Tibial artery (tissue), 4 donors: ENCODE measurements at regions not wholly inside any gene's neighbourhood (a gene's known extent, or its start where the extent isn't known, plus 50 kb on each side); places are given as distances from the start of the nearest gene placed in this dataset.

Source experiments
- DNase-seq, 2 donors: peaks; one replicate each; pipeline ENCODE4 v3.0.0-alpha.2; 2019
- H3K27ac ChIP-seq, 2 donors: fragments of 200-600 bp; sonication (generic) in 1 of 2; 1 replicate in 1 of 2; 2 replicates in 1 of 2; pipeline ENCODE4 v1.5.1; 2018 to 2019; ENCODE audit warnings: mild to moderate bottlenecking in 1 of 2
- H3K27me3 ChIP-seq, 2 donors: fragments of 200-600 bp; sonication (generic) in 1 of 2; one replicate each; pipeline versions ENCODE4 v1.5.1 to v1.6.0; 2016 to 2019
- H3K36me3 ChIP-seq, 3 donors: fragments of 200-600 bp; sonication (generic) in 2 of 3; one replicate each; pipeline ENCODE4 v1.5.1; 2016 to 2019; ENCODE audit warnings: mild to moderate bottlenecking in 2 of 3
- H3K4me1 ChIP-seq, 4 donors: fragments of 200-600 bp; sonication (generic) in 2 of 4; 1 replicate in 3 of 4; 2 replicates in 1 of 4; pipeline ENCODE4 v1.5.1; 2016 to 2019
- H3K4me3 ChIP-seq, 2 donors: fragments of 200-600 bp; sonication (generic) in 1 of 2; 1 replicate in 1 of 2; 2 replicates in 1 of 2; pipeline ENCODE4 v1.5.1; 2018 to 2019; ENCODE audit warnings: mild to moderate bottlenecking in 2 of 2
- H3K9me3 ChIP-seq, 3 donors: fragments of 200-600 bp; sonication (generic) in 1 of 3; one replicate each; pipeline ENCODE4 v1.5.1; 2016 to 2019
- CTCF ChIP-seq, 2 experiments: fragments of 200-600 bp in 1 of 2; fragments of 450-650 bp in 1 of 2; IDR thresholded peaks; one replicate each; pipeline ENCODE4 v1.5.1; 2017 to 2019; ENCODE audit warnings: antibody characterized with exemption in 2 of 2, mild to moderate bottlenecking in 1 of 2, moderate library complexity in 1 of 2
- intact Hi-C: fragments of 100-400 bp; cut with DNase I; formaldehyde crosslinking; loops from one replicate; pipeline ENCODE4 v1.15.0; 2023; ENCODE audit warnings: low total_unique reads

GRCh38 chr20:56829788-56830385 is 200.8 kb downstream of the TFAP2C start:
- no peaks in the 10 kb centered on the region for H3K9me3 ChIP-seq
- peaks cover 0 to 20% of the 10 kb centered on the region in 2 donors for H3K27me3 ChIP-seq
- no peak for DNase-seq
- no peak overlapping the region for H3K27ac ChIP-seq
- H3K4me1 ChIP-seq: no peaks in the 10 kb centered on the region
- no peaks in the 10 kb centered on the region for H3K36me3 ChIP-seq
- H3K4me3 ChIP-seq: no peak overlapping the region
- intact Hi-C loops: no loop called here
- TF ChIP-seq CTCF (IDR thresholded peaks at IDR 0.05): no peak

GRCh38 chr20:56831795-56832194 is 202.7 kb downstream of the TFAP2C start:
- H3K36me3 ChIP-seq: no peaks in the 10 kb centered on the region
- DNase-seq: no peak
- no peaks in the 10 kb centered on the region for H3K4me1 ChIP-seq
- intact Hi-C loops: no loop called here
- no peaks in the 10 kb centered on the region for H3K9me3 ChIP-seq
- H3K27ac ChIP-seq: no peak overlapping the region
- TF ChIP-seq CTCF (IDR thresholded peaks at IDR 0.05): no peak
- H3K4me3 ChIP-seq: no peak overlapping the region
- peaks cover 0 to 20% of the 10 kb centered on the region in 2 donors for H3K27me3 ChIP-seq

- H3K27me3 ChIP-seq: peaks cover 0 to 20% of the 10 kb centered on the region in 2 donors
- no peak overlapping the region for H3K4me3 ChIP-seq
- intact Hi-C loops: no loop called here
- no peaks in the 10 kb centered on the region for H3K4me1 ChIP-seq
- H3K27ac ChIP-seq: no peak overlapping the region
- no peak for DNase-seq
- no peaks in the 10 kb centered on the region for H3K36me3 ChIP-seq
- no peaks in the 10 kb centered on the region for H3K9me3 ChIP-seq
- no peak for TF ChIP-seq CTCF (IDR thresholded peaks at IDR 0.05)
Observed at GRCh38 chr20:56833427-56833826, 204.3 kb downstream of the TFAP2C start.

GRCh38 chr20:56835829-56836550 is 206.9 kb downstream of the TFAP2C start:
- intact Hi-C loops: no loop called here
- H3K27ac ChIP-seq: no peak overlapping the region
- H3K27me3 ChIP-seq: peaks cover 0 to 5% of the 10 kb centered on the region in 2 donors
- H3K4me3 ChIP-seq: no peak overlapping the region
- H3K36me3 ChIP-seq: no peaks in the 10 kb centered on the region
- no peaks in the 10 kb centered on the region for H3K4me1 ChIP-seq
- TF ChIP-seq CTCF (IDR thresholded peaks at IDR 0.05): no peak
- DNase-seq: no peak
- no peaks in the 10 kb centered on the region for H3K9me3 ChIP-seq

- H3K9me3 ChIP-seq: no peaks in the 10 kb centered on the region
- H3K4me1 ChIP-seq: no peaks in the 10 kb centered on the region
- intact Hi-C loops: no loop called here
- no peak overlapping the region for H3K27ac ChIP-seq
- DNase-seq: no peak
- H3K27me3 ChIP-seq: no peaks in the 10 kb centered on the region
- H3K4me3 ChIP-seq: no peak overlapping the region
- TF ChIP-seq CTCF (IDR thresholded peaks at IDR 0.05): no peak
- no peaks in the 10 kb centered on the region for H3K36me3 ChIP-seq
Observed at GRCh38 chr20:56839222-56839621, 210.1 kb downstream of the TFAP2C start.
